ENCODE measurements at regions not wholly inside any gene's neighbourhood (a gene's known extent, or its start where the extent isn't known, plus 50 kb on each side); places are given as distances from the start of the nearest gene placed in this dataset.

- no peak for TF ChIP-seq POLR2A (IDR thresholded peaks at IDR 0.05)
- TF ChIP-seq, protein P1, sequence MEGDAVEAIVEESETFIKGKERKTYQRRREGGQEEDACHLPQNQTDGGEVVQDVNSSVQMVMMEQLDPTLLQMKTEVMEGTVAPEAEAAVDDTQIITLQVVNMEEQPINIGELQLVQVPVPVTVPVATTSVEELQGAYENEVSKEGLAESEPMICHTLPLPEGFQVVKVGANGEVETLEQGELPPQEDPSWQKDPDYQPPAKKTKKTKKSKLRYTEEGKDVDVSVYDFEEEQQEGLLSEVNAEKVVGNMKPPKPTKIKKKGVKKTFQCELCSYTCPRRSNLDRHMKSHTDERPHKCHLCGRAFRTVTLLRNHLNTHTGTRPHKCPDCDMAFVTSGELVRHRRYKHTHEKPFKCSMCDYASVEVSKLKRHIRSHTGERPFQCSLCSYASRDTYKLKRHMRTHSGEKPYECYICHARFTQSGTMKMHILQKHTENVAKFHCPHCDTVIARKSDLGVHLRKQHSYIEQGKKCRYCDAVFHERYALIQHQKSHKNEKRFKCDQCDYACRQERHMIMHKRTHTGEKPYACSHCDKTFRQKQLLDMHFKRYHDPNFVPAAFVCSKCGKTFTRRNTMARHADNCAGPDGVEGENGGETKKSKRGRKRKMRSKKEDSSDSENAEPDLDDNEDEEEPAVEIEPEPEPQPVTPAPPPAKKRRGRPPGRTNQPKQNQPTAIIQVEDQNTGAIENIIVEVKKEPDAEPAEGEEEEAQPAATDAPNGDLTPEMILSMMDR (IDR thresholded peaks at IDR 0.05) = no peak
- H3K27me3 ChIP-seq = no peaks in the 10 kb centered on the region
- H3K36me3 ChIP-seq (ENCODE audit: low read depth, missing control alignments) = no peaks in the 10 kb centered on the region
- WGBS, 2 donors = 78 to 87% methylated on average over 2 of the region's 2 CpGs
- no peaks in the 10 kb centered on the region for H3K4me1 ChIP-seq
- H3K9me3 ChIP-seq = no peaks in the 10 kb centered on the region
- no peak overlapping the region for H3K4me3 ChIP-seq
- DNase-seq = no peak
- no peak overlapping the region for H3K27ac ChIP-seq
- intact Hi-C loops (cut with DNase I; ENCODE audit: low total_unique reads) = no loop called here
These were observed 540.6 kb upstream of the GCFC2 start for GRCh38 chr2:76251342-76251741.

GRCh38 chr2:76247006-76247405 is 536.3 kb upstream of the GCFC2 start:
- 76 to 81% methylated on average over 3 of the region's 3 CpGs for WGBS, 2 donors

DNA sequence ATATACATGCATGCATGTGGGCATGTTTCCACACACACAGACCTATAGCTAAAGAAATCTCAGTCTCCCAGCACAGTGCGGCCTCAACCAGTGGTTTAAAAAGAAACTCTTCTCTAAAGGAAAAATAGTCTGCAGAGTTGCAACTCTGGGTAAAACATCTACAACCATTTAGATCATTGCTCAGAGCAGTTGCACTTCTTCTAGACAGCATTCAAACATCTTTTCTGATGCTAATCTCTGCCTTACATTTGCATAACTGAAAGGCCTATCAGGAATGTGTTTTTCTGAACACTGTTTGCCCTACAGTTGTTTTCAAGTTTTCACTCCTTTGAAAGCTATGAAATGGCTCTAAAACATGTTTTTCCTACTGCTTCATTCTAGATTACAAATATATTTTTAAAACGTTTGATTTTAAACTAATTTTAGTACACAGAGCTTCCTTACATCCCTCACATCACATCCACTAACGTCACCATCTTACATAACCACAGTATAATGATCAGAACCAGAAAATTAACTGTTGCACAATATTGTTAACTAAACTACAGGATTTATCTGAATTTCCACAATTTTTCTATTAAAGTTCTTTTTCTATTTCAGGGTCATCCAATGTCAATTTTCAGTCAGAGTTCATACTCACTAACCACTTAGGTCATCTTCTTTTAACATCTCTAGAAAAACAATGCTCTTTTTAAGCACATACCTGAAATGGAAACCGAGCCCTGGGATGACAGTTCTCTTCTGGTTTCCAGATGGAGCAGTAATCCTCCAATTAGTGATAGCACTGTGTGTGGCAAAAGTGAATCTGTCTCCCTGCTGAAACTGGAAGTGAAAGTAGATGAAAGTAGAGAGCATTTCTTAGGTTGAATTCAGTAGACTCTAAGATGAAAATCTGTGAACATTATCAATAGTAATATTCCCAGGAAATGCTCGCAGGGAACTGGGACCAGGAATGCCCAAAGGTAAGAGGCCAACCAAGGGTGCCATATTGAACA is 501.6 kb upstream of the GCFC2 start:
- H3K9me3 ChIP-seq = no peaks in the 10 kb centered on the region
- DNase-seq = no peak
- no peaks in the 10 kb centered on the region for H3K27me3 ChIP-seq
- H3K27ac ChIP-seq = no peak overlapping the region
- no peaks in the 10 kb centered on the region for H3K4me1 ChIP-seq
- TF ChIP-seq, protein P1 (IDR thresholded peaks at IDR 0.05) = no peak
- no peak for TF ChIP-seq POLR2A (IDR thresholded peaks at IDR 0.05)
- no peak overlapping the region for H3K4me3 ChIP-seq
- intact Hi-C loops (cut with DNase I; ENCODE audit: low total_unique reads) = no loop called here
- H3K36me3 ChIP-seq (ENCODE audit: low read depth, missing control alignments) = no peaks in the 10 kb centered on the region
- 70 to 74% methylated on average over 5 of the region's 5 CpGs for WGBS, 2 donors

More at GRCh38 chr2:76247006-76247405, 536.3 kb upstream of the GCFC2 start:
- Histone ChIP-seq H3K36me3 (ENCODE audit: low read depth, missing control alignments) (no peaks in the 10 kb centered on the region), H3K27ac (no peak overlapping the region), H3K4me1 (no peaks in the 10 kb centered on the region), H3K4me3 (no peak overlapping the region), H3K27me3 (no peaks in the 10 kb centered on the region), H3K9me3 (no peaks in the 10 kb centered on the region)
- intact Hi-C loops (cut with DNase I; ENCODE audit: low total_unique reads) = no loop called here
- DNase-seq = no peak
- no peak for TF ChIP-seq POLR2A (IDR thresholded peaks at IDR 0.05)
- TF ChIP-seq, protein P1 (IDR thresholded peaks at IDR 0.05) = no peak

DNA sequence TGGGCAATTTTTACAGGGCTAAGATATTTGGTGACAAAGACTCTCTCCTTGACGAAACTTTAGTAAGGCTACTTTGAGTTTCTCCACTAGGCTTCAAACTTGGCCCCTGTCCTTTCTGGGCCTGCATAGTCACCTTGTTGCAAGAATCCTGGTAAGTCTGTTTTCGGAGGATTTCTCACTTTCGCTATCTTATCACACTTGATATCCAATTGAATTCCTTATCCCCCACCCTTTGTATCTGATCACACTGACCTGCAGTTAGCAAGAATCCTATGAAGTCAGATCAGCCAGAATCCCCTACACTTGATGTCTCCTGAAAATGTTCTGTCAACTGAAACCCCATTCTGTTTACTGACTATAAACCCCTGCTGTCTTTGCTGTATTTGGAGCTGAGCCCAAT is 499.8 kb upstream of the GCFC2 start:
- no peaks in the 10 kb centered on the region for H3K27me3 ChIP-seq
- DNase-seq = no peak
- H3K9me3 ChIP-seq = no peaks in the 10 kb centered on the region
- H3K4me1 ChIP-seq = no peaks in the 10 kb centered on the region
- no peaks in the 10 kb centered on the region for H3K36me3 ChIP-seq (ENCODE audit: low read depth, missing control alignments)
- no peak overlapping the region for H3K4me3 ChIP-seq
- WGBS, 2 donors = 91 to 95% methylated on average over 3 of the region's 3 CpGs
- intact Hi-C loops (cut with DNase I; ENCODE audit: low total_unique reads) = no loop called here
- TF ChIP-seq, protein P1 (IDR thresholded peaks at IDR 0.05) = no peak
- TF ChIP-seq POLR2A (IDR thresholded peaks at IDR 0.05) = no peak
- H3K27ac ChIP-seq = no peak overlapping the region
